ENCODE measurements at regions not wholly inside any gene's neighbourhood (a gene's known extent, or its start where the extent isn't known, plus 50 kb on each side); places are given as distances from the start of the nearest gene placed in this dataset.

- Histone ChIP-seq H3K27ac (no peak overlapping the region), H3K4me1 (replicated peaks) (no peaks in the 10 kb centered on the region), H3K4me3 (no peak overlapping the region), H3K9me3 (no peaks in the 10 kb centered on the region), H3K27me3 (replicated peaks; ENCODE audit: insufficient read depth) (no peaks in the 10 kb centered on the region), H3K36me3 (no peaks in the 10 kb centered on the region)
- TF ChIP-seq POLR2AphosphoS5 (IDR thresholded peaks at IDR 0.05): no peak
- TF ChIP-seq, protein P1, sequence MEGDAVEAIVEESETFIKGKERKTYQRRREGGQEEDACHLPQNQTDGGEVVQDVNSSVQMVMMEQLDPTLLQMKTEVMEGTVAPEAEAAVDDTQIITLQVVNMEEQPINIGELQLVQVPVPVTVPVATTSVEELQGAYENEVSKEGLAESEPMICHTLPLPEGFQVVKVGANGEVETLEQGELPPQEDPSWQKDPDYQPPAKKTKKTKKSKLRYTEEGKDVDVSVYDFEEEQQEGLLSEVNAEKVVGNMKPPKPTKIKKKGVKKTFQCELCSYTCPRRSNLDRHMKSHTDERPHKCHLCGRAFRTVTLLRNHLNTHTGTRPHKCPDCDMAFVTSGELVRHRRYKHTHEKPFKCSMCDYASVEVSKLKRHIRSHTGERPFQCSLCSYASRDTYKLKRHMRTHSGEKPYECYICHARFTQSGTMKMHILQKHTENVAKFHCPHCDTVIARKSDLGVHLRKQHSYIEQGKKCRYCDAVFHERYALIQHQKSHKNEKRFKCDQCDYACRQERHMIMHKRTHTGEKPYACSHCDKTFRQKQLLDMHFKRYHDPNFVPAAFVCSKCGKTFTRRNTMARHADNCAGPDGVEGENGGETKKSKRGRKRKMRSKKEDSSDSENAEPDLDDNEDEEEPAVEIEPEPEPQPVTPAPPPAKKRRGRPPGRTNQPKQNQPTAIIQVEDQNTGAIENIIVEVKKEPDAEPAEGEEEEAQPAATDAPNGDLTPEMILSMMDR (IDR thresholded peaks at IDR 0.05): peak; percentile 32 to 64 (median 60)
- no peak for TF ChIP-seq POLR2A (IDR thresholded peaks at IDR 0.05)
- WGBS: 28% methylated on average over 10 of the region's 10 CpGs
- intact Hi-C loops (cut with DNase I): loop anchor here (2.0 kb wide), 1 partner anchor 334 kb away; no protein-coding TSS in a partner anchor
- peak; percentile 38 for DNase-seq (ENCODE audit: low spot score)
These were observed 114.1 kb upstream of the NDUFV2 start for GRCh38 chr18:8988260-8988871.

DNA sequence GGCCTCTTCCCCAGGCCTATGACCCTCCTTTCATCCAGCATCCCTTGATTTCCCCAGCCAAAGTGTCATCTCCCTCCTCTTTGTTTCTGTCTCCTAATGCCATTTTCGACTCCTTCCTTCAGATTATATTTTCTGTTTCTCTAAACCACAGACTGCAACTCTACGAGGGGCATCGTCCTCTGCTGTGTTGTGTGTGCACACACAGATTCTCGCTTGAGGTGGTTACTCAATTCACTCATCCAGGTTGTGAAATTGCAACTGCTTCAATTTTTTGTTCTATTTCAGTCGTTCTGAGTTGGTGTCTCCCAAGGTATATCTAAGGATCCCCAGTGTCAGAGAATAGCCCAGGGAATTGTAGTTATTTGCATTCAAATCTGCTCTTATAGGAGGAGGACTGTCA, 113.5 kb upstream of the NDUFV2 start:
- Histone ChIP-seq H3K27ac (no peak overlapping the region), H3K4me1 (replicated peaks) (no peaks in the 10 kb centered on the region), H3K36me3 (no peaks in the 10 kb centered on the region), H3K27me3 (replicated peaks; ENCODE audit: insufficient read depth) (no peaks in the 10 kb centered on the region), H3K4me3 (no peak overlapping the region), H3K9me3 (no peaks in the 10 kb centered on the region)
- TF ChIP-seq POLR2A (IDR thresholded peaks at IDR 0.05): no peak
- TF ChIP-seq, protein P1 (IDR thresholded peaks at IDR 0.05): no peak
- TF ChIP-seq POLR2AphosphoS5 (IDR thresholded peaks at IDR 0.05): no peak
- intact Hi-C loops (cut with DNase I): loop anchor here (2.0 kb wide), 1 partner anchor 334 kb away; no protein-coding TSS in a partner anchor
- WGBS: 72% methylated on average over 5 of the region's 5 CpGs
- DNase-seq (ENCODE audit: low spot score): no peak

DNA sequence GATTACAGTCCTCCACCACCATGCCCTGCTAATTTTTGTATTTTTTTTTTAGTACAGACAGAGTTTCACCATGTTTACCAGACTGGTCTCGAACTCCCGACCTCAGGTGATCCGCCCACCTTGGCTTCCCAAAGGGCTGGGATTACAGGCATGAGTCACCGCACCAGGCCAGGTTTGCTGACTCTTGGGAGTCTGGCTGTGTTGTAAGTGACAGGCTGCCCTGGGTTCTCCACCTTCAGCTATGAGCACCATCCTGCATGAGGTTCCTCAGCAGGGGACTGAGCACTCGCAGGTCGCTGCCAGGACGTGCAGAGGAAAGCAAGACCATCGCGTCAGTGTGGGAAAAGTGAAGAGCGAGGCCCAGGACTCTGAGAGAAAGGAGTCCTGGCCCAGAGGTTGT, 112.6 kb upstream of the NDUFV2 start:
- H3K27ac ChIP-seq: no peak overlapping the region
- H3K4me3 ChIP-seq: no peak overlapping the region
- TF ChIP-seq POLR2A (IDR thresholded peaks at IDR 0.05): no peak
- TF ChIP-seq, protein P1 (IDR thresholded peaks at IDR 0.05): no peak
- no peak for DNase-seq (ENCODE audit: low spot score)
- no peaks in the 10 kb centered on the region for H3K4me1 ChIP-seq (replicated peaks)
- intact Hi-C loops (cut with DNase I): loop anchor here (2.0 kb wide), 1 partner anchor 335 kb away; no protein-coding TSS in a partner anchor
- H3K27me3 ChIP-seq (replicated peaks; ENCODE audit: insufficient read depth): no peaks in the 10 kb centered on the region
- WGBS: 85% methylated on average over 10 of the region's 10 CpGs
- H3K9me3 ChIP-seq: no peaks in the 10 kb centered on the region
- no peaks in the 10 kb centered on the region for H3K36me3 ChIP-seq

DNA sequence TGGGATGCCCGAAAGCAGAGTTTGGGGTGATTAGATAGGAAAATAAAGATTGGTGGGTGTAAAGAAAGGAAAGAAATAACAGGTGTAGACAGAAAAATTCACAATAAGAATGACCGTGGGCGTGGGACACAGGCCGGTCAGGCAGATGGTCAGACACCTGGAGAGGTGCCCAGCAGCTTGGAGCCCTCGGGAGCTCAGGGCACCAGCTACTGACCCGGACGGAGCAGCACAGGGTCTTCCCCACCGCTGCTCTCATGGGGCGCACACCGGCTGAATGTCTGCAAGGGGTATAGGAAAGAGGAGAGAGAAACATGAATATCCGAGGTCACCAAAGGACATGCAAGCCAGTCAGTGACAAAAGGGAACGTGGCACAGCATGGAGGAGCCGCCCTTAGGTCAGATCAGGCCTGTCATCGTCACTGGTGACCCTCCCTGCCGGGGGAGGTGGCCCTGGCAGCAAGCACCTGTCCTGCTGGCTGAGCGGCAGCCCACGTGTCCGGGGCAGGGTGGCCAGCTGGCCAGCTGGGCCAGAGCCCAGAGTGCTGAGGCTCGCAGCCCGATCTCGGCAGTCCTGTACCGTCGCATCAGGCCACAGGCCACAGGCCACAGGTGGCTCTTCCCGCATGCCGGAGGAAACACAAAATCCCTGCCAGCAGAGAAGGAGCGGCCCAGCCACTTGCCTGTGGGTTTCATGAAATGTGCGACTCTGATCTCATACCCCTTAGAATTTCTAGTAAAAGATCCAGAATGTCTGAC, 112.0 kb upstream of the NDUFV2 start:
- no peaks in the 10 kb centered on the region for H3K4me1 ChIP-seq (replicated peaks)
- 76% methylated on average over 27 of the region's 27 CpGs for WGBS
- no peak for DNase-seq (ENCODE audit: low spot score)
- no peaks in the 10 kb centered on the region for H3K9me3 ChIP-seq
- H3K4me3 ChIP-seq: no peak overlapping the region
- TF ChIP-seq POLR2A (IDR thresholded peaks at IDR 0.05) (no peak), POLR2AphosphoS5 (IDR thresholded peaks at IDR 0.05) (no peak)
- TF ChIP-seq, protein P1 (IDR thresholded peaks at IDR 0.05): no peak
- intact Hi-C loops (cut with DNase I): no loop called here
- H3K36me3 ChIP-seq: no peaks in the 10 kb centered on the region
- H3K27ac ChIP-seq: no peak overlapping the region
- no peaks in the 10 kb centered on the region for H3K27me3 ChIP-seq (replicated peaks; ENCODE audit: insufficient read depth)

All from prostate gland (tissue), 2 donors.